Left cardiac atrium (tissue), 4 donors: ENCODE measurements at regions not wholly inside any gene's neighbourhood (a gene's known extent, or its start where the extent isn't known, plus 50 kb on each side); places are given as distances from the start of the nearest gene placed in this dataset.
"Not testable (repeated sequence)": the region's sequence is repeated elsewhere in the genome, so short reads cannot be mapped to it uniquely, and the experiment has no call there.

ENCODE experiments used
- ATAC-seq, 2 donors: fragments of 200-7000 bp; cut with Tn5 transposase; one replicate each; pipeline ENCODE4 v1.9.1; 2020; ENCODE audit warnings: mild to moderate bottlenecking in 2 of 2, moderate library complexity in 2 of 2
- DNase-seq: peaks from one replicate; pipeline ENCODE4 v3.0.0-alpha.2; 2020
- intact Hi-C, 2 donors: fragments of 100-400 bp; cut with DNase I; formaldehyde crosslinking; loops; one replicate each; pipeline versions ENCODE4 v1.14.1 to v1.15.1; 2022 to 2023
- donor health status: DM: no; HTN: yes; CAD: no.
- donor health status: DM: no; HTN: yes; CAD: no; lungs with severe emphysema.
- donor health status: DM: yes; HTN: yes; CAD: no.
- donor health status: Dilated cardiomyopathy.

GRCh38 chr3:187844708-187845107, 99.4 kb upstream of the BCL6 start:
- DNase-seq (no peak), ATAC-seq (no peak)
- intact Hi-C loops: loop anchor here in 1 of 2 donors (5.0 kb wide), 1 partner anchor 42 kb away; no protein-coding TSS in a partner anchor

- ATAC-seq (no peak), DNase-seq (no peak)
- intact Hi-C loops: no loop called here
Observed at GRCh38 chr3:187845826-187846225, 100.6 kb upstream of the BCL6 start.

GRCh38 chr3:187848401-187848800, 103.1 kb upstream of the BCL6 start:
- ATAC-seq: no peak
- no peak for DNase-seq
- intact Hi-C loops: no loop called here

GRCh38 chr3:187849016-187849654, 103.9 kb upstream of the BCL6 start:
- intact Hi-C loops: no loop called here
- ATAC-seq: no peak

GRCh38 chr3:187850258-187850921, 105.1 kb upstream of the BCL6 start:
- peak in 1 of 2 donors; percentile 34 for ATAC-seq
- DNase-seq: peak; percentile 39
- intact Hi-C loops: no loop called here

More at GRCh38 chr3:187849016-187849654, 103.9 kb upstream of the BCL6 start:
- no peak for DNase-seq

GRCh38 chr3:187852842-187853730, 107.8 kb upstream of the BCL6 start:
- ATAC-seq: no peak
- intact Hi-C loops: no loop called here
- DNase-seq: no peak

GRCh38 chr3:187855131-187855530, 109.9 kb upstream of the BCL6 start:
- intact Hi-C loops: loop anchor here in 1 of 2 donors (5.0 kb wide), 1 partner anchor 103 kb away; no protein-coding TSS in a partner anchor
- ATAC-seq (peak in 1 of 2 donors; percentile 40), DNase-seq (no peak)

GRCh38 chr3:187856555-187856954, 111.3 kb upstream of the BCL6 start:
- ATAC-seq (no peak), DNase-seq (no peak)
- intact Hi-C loops: loop anchor here in 1 of 2 donors (5.0 kb wide), 1 partner anchor 104 kb away; no protein-coding TSS in a partner anchor

GRCh38 chr3:187858041-187858440, 112.8 kb upstream of the BCL6 start:
- DNase-seq (no peak), ATAC-seq (peak; percentile 78 to 86)
- intact Hi-C loops: loop anchor here in 1 of 2 donors (5.0 kb wide), 1 partner anchor 106 kb away; no protein-coding TSS in a partner anchor

GRCh38 chr3:187858711-187859110, 113.4 kb upstream of the BCL6 start:
- intact Hi-C loops: loop anchor here in 1 of 2 donors (5.0 kb wide), 1 partner anchor 106 kb away; no protein-coding TSS in a partner anchor
- DNase-seq (no peak), ATAC-seq (peak in 1 of 2 donors; percentile 38)

GRCh38 chr3:187862701-187863277, 117.5 kb upstream of the BCL6 start:
- intact Hi-C loops, DNase-seq, ATAC-seq: not testable (repeated sequence)

GRCh38 chr3:187870360-187871203, 125.3 kb upstream of the BCL6 start:
- intact Hi-C loops: no loop called here
- ATAC-seq (no peak), DNase-seq (no peak)

- intact Hi-C loops: no loop called here
Observed at GRCh38 chr3:187871204-187871591, 125.9 kb upstream of the BCL6 start.

GRCh38 chr3:187871848-187872247, 126.6 kb upstream of the BCL6 start:
- intact Hi-C loops: no loop called here
- no peak for ATAC-seq
- DNase-seq: no peak

More at GRCh38 chr3:187871204-187871591, 125.9 kb upstream of the BCL6 start:
- ATAC-seq: no peak
- DNase-seq: no peak

- no peak for DNase-seq
- intact Hi-C loops: no loop called here
- no peak for ATAC-seq
Observed at GRCh38 chr3:187873843-187874242, 128.6 kb upstream of the BCL6 start.

GRCh38 chr3:187875863-187876262, 130.6 kb upstream of the BCL6 start:
- intact Hi-C loops: no loop called here
- no peak for ATAC-seq
- DNase-seq: no peak

GRCh38 chr3:187878772-187879518, 133.7 kb upstream of the BCL6 start:
- no peak for ATAC-seq
- intact Hi-C loops: no loop called here
- no peak for DNase-seq

GRCh38 chr3:187880441-187880840, 135.2 kb upstream of the BCL6 start:
- ATAC-seq (no peak), DNase-seq (no peak)
- intact Hi-C loops: no loop called here
